ENCODE measurements at regions not wholly inside any gene's neighbourhood (a gene's known extent, or its start where the extent isn't known, plus 50 kb on each side); places are given as distances from the start of the nearest gene placed in this dataset.

DNA sequence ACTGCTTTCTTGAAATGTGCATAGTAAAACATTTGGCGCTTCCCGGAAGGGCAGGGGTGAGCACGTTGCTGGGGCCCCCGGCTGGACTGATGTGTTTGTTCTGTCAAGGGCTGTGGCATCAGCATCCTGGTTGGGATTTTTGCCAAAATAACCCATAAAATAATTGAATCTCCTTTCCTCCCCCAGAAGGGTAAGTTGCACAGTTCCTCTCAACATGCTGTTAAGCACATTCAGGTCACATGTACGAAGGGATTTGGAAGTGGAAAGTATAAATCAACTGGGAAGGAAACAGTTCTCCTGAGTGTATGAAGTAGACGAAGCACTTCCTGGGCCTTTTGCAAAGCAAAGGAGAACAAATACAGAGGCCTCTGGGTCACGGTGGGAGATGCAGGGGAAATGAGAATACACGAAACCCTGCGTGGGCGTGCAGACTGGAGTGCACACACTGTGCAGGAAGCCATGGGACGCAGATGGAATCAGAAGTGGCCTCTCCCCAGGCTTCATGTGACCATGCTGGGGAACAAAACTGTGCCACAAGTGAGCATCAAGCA, 183.9 kb downstream of the LPIN1 start:
- POLR2A ChIA-PET: no interaction called here

More for the DNA sequence above, 183.9 kb downstream of the LPIN1 start:
- no peak overlapping the region for H3K27ac ChIP-seq (ENCODE audit: insufficient read depth, low read depth, low read length)
- CTCF ChIA-PET: no interaction called here
- no peaks in the 10 kb centered on the region for H4K20me1 ChIP-seq (replicated peaks; ENCODE audit: control insufficient read depth, extremely low read depth, insufficient read depth, low read length)
- FAIRE-seq (peak; percentile 55), DNase-seq (ENCODE audit: low read depth, low spot score) (peak; percentile 41)
- H3K36me3 ChIP-seq (ENCODE audit: control insufficient read depth in 2 of 2, extremely low read depth in 1 of 2, insufficient read depth in 2 of 2, low read length in 2 of 2): no peaks in the 10 kb centered on the region
- no peak overlapping the region for H2AFZ ChIP-seq (ENCODE audit: low read depth, low read length)
- no peaks in the 10 kb centered on the region for H3K9me1 ChIP-seq (replicated peaks; ENCODE audit: control insufficient read depth, extremely low read depth, insufficient read depth, low read length)
- intact Hi-C loops (cut with micrococcal nuclease): no loop called here
- no peak overlapping the region for H3K4me3 ChIP-seq (replicated peaks in 1 of 3; ENCODE audit: insufficient read depth in 1 of 3, low read depth in 1 of 3, low read length in 3 of 3)
- dilution Hi-C loops (cut with MboI; ENCODE audit: extremely low pct_ligation_motif_present, low sequenced_read_pairs): no loop called here
- no peaks in the 10 kb centered on the region for H3K27me3 ChIP-seq (ENCODE audit: control insufficient read depth in 2 of 2, insufficient read depth in 2 of 2, low read length in 2 of 2)
- peaks cover 8% of the 10 kb centered on the region for H3K4me1 ChIP-seq (ENCODE audit: control insufficient read depth, extremely low read depth, insufficient read depth, low read length)
- no peak overlapping the region for H3K4me2 ChIP-seq (ENCODE audit: insufficient read depth, low read length)
- H3K79me2 ChIP-seq (ENCODE audit: control insufficient read depth, insufficient read depth, low read length): no peaks in the 10 kb centered on the region
- BruUV-seq (replicated peaks): no TSS peak
- H3K9me3 ChIP-seq (replicated peaks; ENCODE audit: control insufficient read depth, insufficient read depth, low read length): no peaks in the 10 kb centered on the region
- TF ChIP-seq CTCF (IDR thresholded peaks at IDR 0.05; ENCODE audit: extremely low read depth in 1 of 2, insufficient read depth in 1 of 2, low read depth in 1 of 2, low read length in 2 of 2): no peak
- no peak for TF ChIP-seq JUN (IDR thresholded peaks at IDR 0.05; ENCODE audit: borderline replicate concordance, insufficient read depth, insufficient read length, low read depth)
- TF ChIP-seq MYC (IDR thresholded peaks at IDR 0.05; ENCODE audit: low read depth, low read length): no peak
- no peak for TF ChIP-seq GATA2 (IDR thresholded peaks at IDR 0.05; ENCODE audit: insufficient read depth, insufficient read length, low read depth, low read length)
- no peak for TF ChIP-seq POLR2AphosphoS5 (IDR thresholded peaks at IDR 0.05; ENCODE audit: insufficient read depth, low read depth, low read length)
- no peak overlapping the region for H3K9ac ChIP-seq (replicated peaks; ENCODE audit: extremely low read depth, insufficient read depth, low read length)

Data from endothelial cell of umbilical vein (primary cell).